Colonic mucosa (tissue), 4 donors: ENCODE measurements at regions not wholly inside any gene's neighbourhood (a gene's known extent, or its start where the extent isn't known, plus 50 kb on each side); places are given as distances from the start of the nearest gene placed in this dataset.

ENCODE experiments used
- DNase-seq: peaks from one replicate; pipeline ENCODE4 v3.0.0-alpha.2; 2020
- H3K27ac ChIP-seq: fragments of 200-600 bp; one replicate; pipeline ENCODE4 v1.8.0; 2021
- H3K27me3 ChIP-seq: fragments of 200-600 bp; one replicate; pipeline ENCODE4 v1.8.0; 2021
- H3K36me3 ChIP-seq: fragments of 200-600 bp; one replicate; pipeline ENCODE4 v1.8.0; 2021
- H3K4me1 ChIP-seq: fragments of 200-600 bp; one replicate; pipeline ENCODE4 v1.8.0; 2021; ENCODE audit warnings: mild to moderate bottlenecking
- H3K4me3 ChIP-seq: fragments of 200-600 bp; one replicate; pipeline ENCODE4 v1.8.0; 2021
- H3K9ac ChIP-seq, 2 donors: one replicate each; pipeline ENCODE4 v1.7.0; 2013; ENCODE audit warnings: control low read depth in 2 of 2, low read depth in 2 of 2, low read length in 2 of 2
- H3K9me3 ChIP-seq: fragments of 200-600 bp; one replicate; pipeline ENCODE4 v1.8.0; 2021
- intact Hi-C: fragments of 100-400 bp; cut with DNase I; formaldehyde crosslinking; loops from one replicate; pipeline ENCODE4 v1.14.1; 2022
- TF ChIP-seq, protein P1 (sequence below): fragments of 200-600 bp; IDR thresholded peaks from one replicate; pipeline ENCODE4 v1.8.0; 2022; ENCODE audit warnings: antibody characterized with exemption, mild to moderate bottlenecking
- donor health status: healthy.
- donor health status: DM: no; HTN: no; CAD: no.
- donor health status: DM: no; HTN: no; CAD: no.

DNA sequence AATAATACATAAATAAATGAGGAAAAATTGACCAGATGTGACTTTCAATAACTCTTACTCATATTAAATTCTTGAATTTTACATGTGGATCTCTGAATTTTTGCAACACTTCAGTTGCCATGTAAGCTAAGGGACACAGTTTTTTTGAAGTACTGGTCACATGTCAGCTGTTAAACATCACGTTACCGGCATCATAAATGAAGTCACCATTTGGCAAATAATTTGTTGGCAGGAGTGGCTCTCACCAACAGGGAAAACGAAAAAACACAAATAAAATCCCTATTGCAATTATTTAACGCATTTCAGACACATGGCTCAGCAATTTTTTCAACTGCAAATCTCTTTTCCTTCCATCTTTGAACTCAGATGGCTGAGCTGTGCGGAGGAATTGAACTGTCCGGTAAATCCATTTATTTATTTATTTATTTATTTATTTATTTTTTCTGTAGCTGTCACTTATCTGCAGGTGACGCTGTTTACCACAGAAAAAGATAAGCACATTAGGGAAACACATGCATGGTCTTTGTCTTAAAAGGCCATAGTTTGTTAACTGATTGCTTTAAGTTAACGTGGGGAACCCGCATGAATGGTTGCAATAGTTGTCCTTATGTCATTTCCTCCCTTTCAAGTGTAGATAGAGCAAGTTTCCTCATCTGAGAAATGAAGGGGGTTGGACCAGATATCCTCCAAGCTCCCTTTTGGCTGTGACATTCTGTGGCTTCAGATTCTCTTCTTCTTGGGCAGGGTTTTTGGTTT, 64.7 kb upstream of the JAZF1 start:
- no peak overlapping the region for H3K9ac ChIP-seq
- H3K36me3 ChIP-seq, result no peaks in the 10 kb centered on the region
- no peaks in the 10 kb centered on the region for H3K9me3 ChIP-seq
- no peaks in the 10 kb centered on the region for H3K27me3 ChIP-seq
- H3K4me3 ChIP-seq, result no peak overlapping the region
- intact Hi-C loops, result no loop called here
- H3K4me1 ChIP-seq, result no peaks in the 10 kb centered on the region
- no peak overlapping the region for H3K27ac ChIP-seq
- no peak for DNase-seq
- TF ChIP-seq, protein P1, sequence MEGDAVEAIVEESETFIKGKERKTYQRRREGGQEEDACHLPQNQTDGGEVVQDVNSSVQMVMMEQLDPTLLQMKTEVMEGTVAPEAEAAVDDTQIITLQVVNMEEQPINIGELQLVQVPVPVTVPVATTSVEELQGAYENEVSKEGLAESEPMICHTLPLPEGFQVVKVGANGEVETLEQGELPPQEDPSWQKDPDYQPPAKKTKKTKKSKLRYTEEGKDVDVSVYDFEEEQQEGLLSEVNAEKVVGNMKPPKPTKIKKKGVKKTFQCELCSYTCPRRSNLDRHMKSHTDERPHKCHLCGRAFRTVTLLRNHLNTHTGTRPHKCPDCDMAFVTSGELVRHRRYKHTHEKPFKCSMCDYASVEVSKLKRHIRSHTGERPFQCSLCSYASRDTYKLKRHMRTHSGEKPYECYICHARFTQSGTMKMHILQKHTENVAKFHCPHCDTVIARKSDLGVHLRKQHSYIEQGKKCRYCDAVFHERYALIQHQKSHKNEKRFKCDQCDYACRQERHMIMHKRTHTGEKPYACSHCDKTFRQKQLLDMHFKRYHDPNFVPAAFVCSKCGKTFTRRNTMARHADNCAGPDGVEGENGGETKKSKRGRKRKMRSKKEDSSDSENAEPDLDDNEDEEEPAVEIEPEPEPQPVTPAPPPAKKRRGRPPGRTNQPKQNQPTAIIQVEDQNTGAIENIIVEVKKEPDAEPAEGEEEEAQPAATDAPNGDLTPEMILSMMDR, result no peak

DNA sequence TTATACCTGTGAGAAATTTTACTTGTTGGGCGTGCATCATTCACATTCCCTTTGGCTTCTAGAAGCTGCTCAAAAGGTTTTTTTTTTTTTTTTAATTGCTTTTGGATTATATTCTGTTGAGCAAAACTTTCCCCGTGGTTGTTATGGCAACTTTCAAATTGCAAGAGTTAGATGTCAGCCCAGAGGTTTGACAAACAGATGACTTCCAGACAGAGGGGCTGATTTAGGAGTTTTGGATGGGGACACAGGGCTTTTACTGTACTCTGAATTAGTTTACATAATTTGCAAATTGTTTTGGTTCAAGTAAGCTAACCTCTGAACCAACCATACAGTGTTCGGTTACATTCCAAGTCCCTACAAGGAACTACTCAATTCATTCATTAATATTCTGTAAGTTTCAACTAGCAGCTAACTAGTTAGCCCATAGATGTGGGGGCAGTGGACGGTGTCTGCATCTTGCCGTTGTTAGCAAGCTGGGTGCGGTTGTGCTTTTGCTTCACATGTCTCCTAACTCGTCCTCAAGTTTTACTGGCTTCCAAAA, 66.4 kb upstream of the JAZF1 start:
- intact Hi-C loops, result no loop called here
- Histone ChIP-seq H3K27ac (no peak overlapping the region), H3K9me3 (no peaks in the 10 kb centered on the region), H3K27me3 (no peaks in the 10 kb centered on the region), H3K36me3 (no peaks in the 10 kb centered on the region), H3K9ac (no peak overlapping the region), H3K4me1 (no peaks in the 10 kb centered on the region), H3K4me3 (no peak overlapping the region)
- DNase-seq, result no peak
- TF ChIP-seq, protein P1, result no peak

DNA sequence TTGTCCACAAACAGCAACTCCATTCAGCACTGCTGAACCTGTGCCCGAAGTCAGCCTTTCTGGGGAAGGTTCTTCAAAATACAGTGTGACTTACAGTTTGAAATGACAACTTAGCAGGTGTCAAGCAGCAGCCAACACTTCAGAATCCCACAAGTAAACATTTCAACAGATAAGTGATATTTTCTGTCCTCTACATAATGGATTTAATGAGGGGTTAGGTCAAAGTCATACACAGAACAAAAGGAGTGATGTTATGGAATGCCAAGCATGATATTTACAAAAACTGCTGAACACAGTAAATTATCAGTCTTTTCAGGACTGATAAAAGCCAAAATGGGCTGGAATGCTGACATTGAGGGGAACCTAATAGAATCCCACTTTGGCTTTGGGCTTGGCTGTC, 77.6 kb upstream of the JAZF1 start:
- DNase-seq, result no peak

DNA sequence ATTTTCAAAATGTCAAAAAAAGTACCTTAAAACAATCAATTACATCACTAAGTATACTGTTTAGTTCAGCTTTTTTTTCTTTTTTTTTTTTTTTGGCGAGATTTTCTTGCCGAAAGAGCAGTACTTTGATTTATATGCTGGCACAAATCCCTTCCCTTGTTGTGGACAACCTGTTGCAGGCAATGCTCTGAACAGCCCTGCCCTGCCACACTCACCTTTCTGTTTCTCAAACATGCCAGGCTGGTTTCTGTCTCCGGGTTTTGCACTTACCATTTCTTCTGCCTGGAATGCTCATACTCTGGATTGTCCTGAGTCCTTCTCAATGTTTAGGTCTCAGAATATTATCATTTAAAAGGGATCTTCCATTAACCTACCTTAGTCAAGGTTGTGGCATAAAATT, 80.4 kb upstream of the JAZF1 start:
- Histone ChIP-seq H3K36me3 (no peaks in the 10 kb centered on the region), H3K4me3 (no peak overlapping the region), H3K9ac (no peak overlapping the region), H3K9me3 (no peaks in the 10 kb centered on the region), H3K27ac (no peak overlapping the region), H3K4me1 (no peaks in the 10 kb centered on the region), H3K27me3 (no peaks in the 10 kb centered on the region)
- TF ChIP-seq, protein P1, result no peak
- intact Hi-C loops, result no loop called here
- DNase-seq, result no peak

More for the DNA sequence above, 77.6 kb upstream of the JAZF1 start:
- intact Hi-C loops, result no loop called here
- Histone ChIP-seq H3K9ac (no peak overlapping the region), H3K4me3 (no peak overlapping the region), H3K36me3 (no peaks in the 10 kb centered on the region), H3K27me3 (no peaks in the 10 kb centered on the region), H3K4me1 (no peaks in the 10 kb centered on the region), H3K27ac (no peak overlapping the region), H3K9me3 (no peaks in the 10 kb centered on the region)
- TF ChIP-seq, protein P1, result no peak

DNA sequence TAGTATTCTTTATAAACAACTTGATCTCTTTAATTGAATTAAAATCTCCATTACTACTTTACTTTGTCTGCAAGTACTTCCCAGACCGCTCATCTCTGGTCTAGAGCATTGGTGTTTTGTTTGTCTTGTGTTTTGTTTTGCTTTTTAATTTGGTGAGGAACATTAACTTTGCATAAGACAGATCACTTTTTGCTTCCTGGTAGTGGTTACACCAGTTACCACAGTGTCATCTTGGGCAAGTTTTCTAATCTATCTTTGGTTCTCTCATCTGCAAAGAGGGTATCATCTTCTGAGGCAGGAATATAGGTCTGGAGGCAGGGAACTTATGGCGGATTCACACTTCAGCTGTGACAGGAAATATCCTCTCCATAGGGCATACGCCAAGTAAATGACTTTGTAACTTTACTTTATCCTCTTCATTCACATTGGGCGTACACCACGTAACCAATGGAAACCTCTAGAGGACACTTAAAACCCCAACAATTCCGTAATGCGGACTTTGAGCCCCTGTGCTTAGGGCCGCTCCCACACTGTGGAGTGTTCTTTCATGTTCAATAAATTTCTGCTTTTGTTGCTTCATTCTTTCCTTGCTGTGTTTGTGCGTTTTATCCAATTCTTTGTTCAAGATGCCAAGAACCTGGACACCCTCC, 83.2 kb upstream of the JAZF1 start:
- peak; percentile 45 for DNase-seq
- H3K27me3 ChIP-seq, result no peaks in the 10 kb centered on the region
- no peaks in the 10 kb centered on the region for H3K9me3 ChIP-seq
- intact Hi-C loops, result no loop called here
- H3K36me3 ChIP-seq, result no peaks in the 10 kb centered on the region
- no peak overlapping the region for H3K4me3 ChIP-seq
- no peaks in the 10 kb centered on the region for H3K4me1 ChIP-seq
- no peak overlapping the region for H3K9ac ChIP-seq
- no peak overlapping the region for H3K27ac ChIP-seq
- TF ChIP-seq, protein P1, result no peak
